ENCODE measurements at regions not wholly inside any gene's neighbourhood (a gene's known extent, or its start where the extent isn't known, plus 50 kb on each side); places are given as distances from the start of the nearest gene placed in this dataset.

DNA sequence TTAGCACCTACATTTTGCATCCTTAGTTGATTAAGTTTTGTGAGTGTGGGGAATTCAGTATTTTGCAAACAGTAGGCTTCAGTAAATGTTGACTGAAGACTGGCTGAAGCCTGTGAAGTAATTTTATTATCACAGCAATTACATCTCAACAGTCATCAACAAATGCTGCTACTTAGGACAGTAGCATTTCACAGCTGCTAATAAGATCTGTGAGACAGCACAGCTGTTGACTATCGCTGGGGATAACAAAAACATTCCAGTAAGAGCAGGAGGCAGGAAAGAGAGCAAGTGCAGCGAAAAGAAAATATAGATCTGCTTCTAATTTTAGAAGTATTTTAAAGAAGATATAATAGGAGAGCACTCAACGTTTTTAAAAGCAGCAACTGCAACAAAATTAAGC lies 117.3 kb upstream of the FGF10 start:
- Histone ChIP-seq H3K4me3 (ENCODE audit: low read length) (no peak overlapping the region), H3K9me3 (ENCODE audit: low read length) (no peaks in the 10 kb centered on the region), H3K27me3 (ENCODE audit: insufficient read depth, low read length) (no peaks in the 10 kb centered on the region), H3K36me3 (ENCODE audit: insufficient read depth, low read length) (no peaks in the 10 kb centered on the region), H3K4me1 (ENCODE audit: insufficient read depth, low read length) (peaks cover 5% of the 10 kb centered on the region), H2AFZ (ENCODE audit: low read depth, low read length) (no peak overlapping the region)

DNA sequence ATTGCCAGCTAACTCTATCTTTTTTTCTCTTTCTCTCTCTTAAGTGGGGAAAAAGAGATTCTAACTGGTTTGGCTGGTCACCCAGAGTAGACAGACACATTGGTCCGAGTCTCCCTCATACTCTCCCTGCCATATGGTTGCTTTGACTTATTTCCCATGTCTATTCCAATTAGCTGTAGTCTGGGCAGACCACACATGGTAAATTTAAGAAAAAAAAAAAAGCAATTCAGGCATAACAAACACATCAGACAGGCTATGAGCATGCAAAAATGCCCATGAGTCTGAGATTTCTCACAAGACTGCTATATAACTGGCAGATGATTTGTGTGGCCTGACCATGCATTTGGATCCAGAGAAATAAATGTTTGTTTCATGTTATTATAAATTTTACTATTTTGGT lies 110.2 kb upstream of the FGF10 start:
- Histone ChIP-seq H3K27me3 (ENCODE audit: insufficient read depth, low read length) (no peaks in the 10 kb centered on the region), H3K36me3 (ENCODE audit: insufficient read depth, low read length) (no peaks in the 10 kb centered on the region), H3K4me1 (ENCODE audit: insufficient read depth, low read length) (peaks cover 6% of the 10 kb centered on the region), H3K9me3 (ENCODE audit: low read length) (no peaks in the 10 kb centered on the region), H3K4me3 (ENCODE audit: low read length) (no peak overlapping the region), H2AFZ (ENCODE audit: low read depth, low read length) (no peak overlapping the region)

DNA sequence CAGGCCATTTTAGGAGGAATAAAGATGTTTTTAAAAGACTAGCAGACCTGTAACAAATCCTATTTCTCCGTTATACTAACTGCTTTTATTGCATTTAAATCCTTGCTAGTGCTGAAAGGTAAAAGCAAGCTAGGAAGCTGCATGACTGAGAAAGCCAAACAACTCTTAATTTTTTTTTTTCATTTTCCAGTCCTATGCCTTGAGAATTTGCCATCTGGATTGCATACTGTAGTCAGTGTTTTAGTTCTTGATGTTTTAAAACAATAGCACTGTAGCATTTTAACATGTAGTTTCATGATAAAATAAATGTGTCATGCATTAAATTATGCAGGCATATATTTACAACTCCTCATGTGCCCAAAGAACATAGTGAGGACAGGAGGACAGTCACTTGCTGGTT lies 108.4 kb upstream of the FGF10 start:
- Histone ChIP-seq H3K4me1 (ENCODE audit: insufficient read depth, low read length) (peaks cover 6% of the 10 kb centered on the region), H3K36me3 (ENCODE audit: insufficient read depth, low read length) (no peaks in the 10 kb centered on the region), H2AFZ (ENCODE audit: low read depth, low read length) (no peak overlapping the region), H3K9me3 (ENCODE audit: low read length) (peaks cover 2% of the 10 kb centered on the region), H3K4me3 (ENCODE audit: low read length) (no peak overlapping the region), H3K27me3 (ENCODE audit: insufficient read depth, low read length) (no peaks in the 10 kb centered on the region)

DNA sequence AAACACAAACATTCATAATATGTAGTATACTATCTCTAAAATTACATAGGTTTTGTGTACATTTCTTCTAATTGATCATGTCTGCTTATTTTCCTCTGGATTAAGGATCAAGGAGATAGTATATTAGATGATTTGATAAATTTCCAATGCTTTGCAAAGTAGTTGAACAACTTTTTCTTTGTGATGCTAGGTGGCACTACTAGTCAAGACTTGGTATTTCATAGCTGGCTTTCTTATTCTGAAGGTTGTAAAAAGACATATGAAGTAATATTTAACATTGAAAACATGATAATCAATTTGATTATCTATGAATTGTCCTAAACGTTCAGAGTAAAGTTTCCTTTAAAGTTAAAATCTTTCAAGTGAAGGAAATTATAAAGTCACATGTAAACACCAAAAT lies 106.1 kb upstream of the FGF10 start:
- no peaks in the 10 kb centered on the region for H3K4me1 ChIP-seq (ENCODE audit: insufficient read depth, low read length)
- H3K4me3 ChIP-seq (ENCODE audit: low read length): no peak overlapping the region
- H3K27me3 ChIP-seq (ENCODE audit: insufficient read depth, low read length): no peaks in the 10 kb centered on the region
- H3K36me3 ChIP-seq (ENCODE audit: insufficient read depth, low read length): no peaks in the 10 kb centered on the region
- H3K9me3 ChIP-seq (ENCODE audit: low read length): peaks cover 2% of the 10 kb centered on the region
- no peak overlapping the region for H2AFZ ChIP-seq (ENCODE audit: low read depth, low read length)

DNA sequence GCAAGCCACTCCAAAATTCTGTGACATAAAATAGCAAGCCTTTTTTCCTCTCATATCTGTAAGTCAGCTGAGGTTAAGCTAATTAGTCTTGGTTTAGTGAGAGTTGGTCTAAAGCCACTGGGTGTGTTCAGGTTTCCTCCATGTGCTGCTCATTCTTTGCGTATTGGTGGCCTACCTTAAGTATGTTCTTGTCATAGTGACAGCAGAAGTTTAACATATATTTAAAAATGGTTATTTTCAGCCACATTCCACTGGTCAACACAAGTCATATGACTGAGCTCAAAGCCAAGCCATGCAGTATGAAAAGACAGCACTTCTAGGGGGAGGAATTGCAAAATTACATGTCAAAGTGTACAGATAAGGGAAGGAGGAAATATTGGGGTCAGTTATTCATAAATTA lies 100.5 kb upstream of the FGF10 start:
- Histone ChIP-seq H3K4me3 (ENCODE audit: low read length) (no peak overlapping the region), H3K36me3 (ENCODE audit: insufficient read depth, low read length) (no peaks in the 10 kb centered on the region), H3K4me1 (ENCODE audit: insufficient read depth, low read length) (no peaks in the 10 kb centered on the region), H2AFZ (ENCODE audit: low read depth, low read length) (no peak overlapping the region), H3K27me3 (ENCODE audit: insufficient read depth, low read length) (no peaks in the 10 kb centered on the region), H3K9me3 (ENCODE audit: low read length) (peaks cover 2% of the 10 kb centered on the region)

GRCh38 chr5:44486591-44486990 lies 97.4 kb upstream of the FGF10 start:
- Histone ChIP-seq H2AFZ (ENCODE audit: low read depth, low read length) (no peak overlapping the region), H3K36me3 (ENCODE audit: insufficient read depth, low read length) (no peaks in the 10 kb centered on the region), H3K27me3 (ENCODE audit: insufficient read depth, low read length) (no peaks in the 10 kb centered on the region), H3K9me3 (ENCODE audit: low read length) (no peaks in the 10 kb centered on the region), H3K4me1 (ENCODE audit: insufficient read depth, low read length) (peaks cover 12% of the 10 kb centered on the region), H3K4me3 (ENCODE audit: low read length) (no peak overlapping the region)

DNA sequence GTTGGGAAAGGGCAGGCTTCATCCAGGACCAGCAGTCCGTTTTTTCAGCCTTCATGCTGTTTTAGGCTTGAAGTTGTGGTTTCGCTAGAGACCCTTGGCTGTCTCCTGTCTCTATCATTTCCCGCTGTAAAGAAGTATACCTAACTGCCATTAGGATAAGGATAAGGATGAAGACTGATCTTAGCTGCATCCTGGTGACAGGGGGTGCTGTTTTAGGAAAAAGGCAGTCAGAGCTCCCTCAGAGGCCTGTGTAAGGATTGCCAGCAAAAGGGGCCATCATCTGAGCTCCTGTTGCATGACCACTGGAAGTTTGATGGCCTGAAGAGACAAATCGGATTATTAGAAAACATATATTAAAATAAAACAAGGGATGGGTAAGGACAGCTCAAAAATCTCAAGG lies 64.8 kb upstream of the FGF10 start:
- H3K36me3 ChIP-seq (ENCODE audit: insufficient read depth, low read length): no peaks in the 10 kb centered on the region
- no peaks in the 10 kb centered on the region for H3K27me3 ChIP-seq (ENCODE audit: insufficient read depth, low read length)
- H3K4me3 ChIP-seq (ENCODE audit: low read length): no peak overlapping the region
- H3K9me3 ChIP-seq (ENCODE audit: low read length): no peaks in the 10 kb centered on the region
- peaks cover 5% of the 10 kb centered on the region for H3K4me1 ChIP-seq (ENCODE audit: insufficient read depth, low read length)
- H2AFZ ChIP-seq (ENCODE audit: low read depth, low read length): no peak overlapping the region

DNA sequence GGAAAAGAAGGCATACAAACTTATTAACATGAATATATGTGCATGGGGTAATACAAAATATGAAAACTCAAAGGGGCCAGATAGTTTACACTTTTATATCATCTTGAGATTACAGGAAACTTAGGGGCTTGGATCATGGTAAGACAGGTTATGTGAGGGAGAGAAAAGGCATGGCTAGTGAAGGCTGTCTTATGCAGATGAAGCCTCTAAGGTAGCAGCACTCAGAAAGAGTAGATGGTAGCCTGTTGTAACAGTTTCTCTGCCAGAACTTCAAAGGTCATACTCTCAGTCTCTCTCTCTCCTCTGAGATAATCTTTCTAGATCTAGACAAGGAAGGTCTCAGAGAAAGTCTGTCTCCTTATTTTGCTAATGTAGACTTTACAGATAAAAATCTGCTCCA lies 57.2 kb upstream of the FGF10 start:
- no peaks in the 10 kb centered on the region for H3K36me3 ChIP-seq (ENCODE audit: insufficient read depth, low read length)
- no peak overlapping the region for H2AFZ ChIP-seq (ENCODE audit: low read depth, low read length)
- peaks cover 2% of the 10 kb centered on the region for H3K4me1 ChIP-seq (ENCODE audit: insufficient read depth, low read length)
- no peaks in the 10 kb centered on the region for H3K9me3 ChIP-seq (ENCODE audit: low read length)
- no peak overlapping the region for H3K4me3 ChIP-seq (ENCODE audit: low read length)
- H3K27me3 ChIP-seq (ENCODE audit: insufficient read depth, low read length): no peaks in the 10 kb centered on the region

GRCh38 chr5:44443172-44443571 lies 54.0 kb upstream of the FGF10 start:
- Histone ChIP-seq H3K4me1 (ENCODE audit: insufficient read depth, low read length) (peaks cover 5% of the 10 kb centered on the region), H2AFZ (ENCODE audit: low read depth, low read length) (no peak overlapping the region), H3K4me3 (ENCODE audit: low read length) (no peak overlapping the region), H3K9me3 (ENCODE audit: low read length) (no peaks in the 10 kb centered on the region), H3K27me3 (ENCODE audit: insufficient read depth, low read length) (no peaks in the 10 kb centered on the region), H3K36me3 (ENCODE audit: insufficient read depth, low read length) (no peaks in the 10 kb centered on the region)

- no peak overlapping the region for H2AFZ ChIP-seq (ENCODE audit: low read depth, low read length)
- H3K4me3 ChIP-seq (ENCODE audit: low read length): no peak overlapping the region
- no peaks in the 10 kb centered on the region for H3K27me3 ChIP-seq (ENCODE audit: insufficient read depth, low read length)
- no peaks in the 10 kb centered on the region for H3K9me3 ChIP-seq (ENCODE audit: low read length)
- H3K4me1 ChIP-seq (ENCODE audit: insufficient read depth, low read length): peaks cover 5% of the 10 kb centered on the region
- H3K36me3 ChIP-seq (ENCODE audit: insufficient read depth, low read length): no peaks in the 10 kb centered on the region
Measured at GRCh38 chr5:44441460-44441859, 52.2 kb upstream of the FGF10 start.

- H3K4me3 ChIP-seq (ENCODE audit: low read length): no peak overlapping the region
- peaks cover 8% of the 10 kb centered on the region for H3K4me1 ChIP-seq (ENCODE audit: insufficient read depth, low read length)
- no peaks in the 10 kb centered on the region for H3K9me3 ChIP-seq (ENCODE audit: low read length)
- no peaks in the 10 kb centered on the region for H3K36me3 ChIP-seq (ENCODE audit: insufficient read depth, low read length)
- H2AFZ ChIP-seq (ENCODE audit: low read depth, low read length): no peak overlapping the region
- no peaks in the 10 kb centered on the region for H3K27me3 ChIP-seq (ENCODE audit: insufficient read depth, low read length)
Measured at GRCh38 chr5:44440186-44440585, 51.0 kb upstream of the FGF10 start.
